DND-41 (cell line): ENCODE measurements at regions not wholly inside any gene's neighbourhood (a gene's known extent, or its start where the extent isn't known, plus 50 kb on each side); places are given as distances from the start of the nearest gene placed in this dataset.

Experiments
- EZH2 ChIP-seq: IDR thresholded peaks from 3 replicates; pipeline ENCODE4 v1.6.1; 2012; ENCODE audit warnings: borderline replicate concordance, low read depth, mild to moderate bottlenecking, moderate library complexity, low read length, inconsistent platforms; ENCODE audit not compliant: severe bottlenecking
- TF ChIP-seq, protein P1 (sequence below): IDR thresholded peaks from 2 replicates; pipeline ENCODE4 v1.5.1; 2012; ENCODE audit warnings: borderline replicate concordance, low read length, moderate library complexity, mild to moderate bottlenecking; ENCODE audit not compliant: poor library complexity, severe bottlenecking; ENCODE audit errors: extremely low read depth

- TF ChIP-seq, protein P1, sequence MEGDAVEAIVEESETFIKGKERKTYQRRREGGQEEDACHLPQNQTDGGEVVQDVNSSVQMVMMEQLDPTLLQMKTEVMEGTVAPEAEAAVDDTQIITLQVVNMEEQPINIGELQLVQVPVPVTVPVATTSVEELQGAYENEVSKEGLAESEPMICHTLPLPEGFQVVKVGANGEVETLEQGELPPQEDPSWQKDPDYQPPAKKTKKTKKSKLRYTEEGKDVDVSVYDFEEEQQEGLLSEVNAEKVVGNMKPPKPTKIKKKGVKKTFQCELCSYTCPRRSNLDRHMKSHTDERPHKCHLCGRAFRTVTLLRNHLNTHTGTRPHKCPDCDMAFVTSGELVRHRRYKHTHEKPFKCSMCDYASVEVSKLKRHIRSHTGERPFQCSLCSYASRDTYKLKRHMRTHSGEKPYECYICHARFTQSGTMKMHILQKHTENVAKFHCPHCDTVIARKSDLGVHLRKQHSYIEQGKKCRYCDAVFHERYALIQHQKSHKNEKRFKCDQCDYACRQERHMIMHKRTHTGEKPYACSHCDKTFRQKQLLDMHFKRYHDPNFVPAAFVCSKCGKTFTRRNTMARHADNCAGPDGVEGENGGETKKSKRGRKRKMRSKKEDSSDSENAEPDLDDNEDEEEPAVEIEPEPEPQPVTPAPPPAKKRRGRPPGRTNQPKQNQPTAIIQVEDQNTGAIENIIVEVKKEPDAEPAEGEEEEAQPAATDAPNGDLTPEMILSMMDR = no peak
- no peak for TF ChIP-seq EZH2
Observed at GRCh38 chr9:95383845-95384244, 66.3 kb upstream of the FANCC start.
